Activated B cell treated with CpG ODN at 0.5 μM for 24 hours (primary cell): ENCODE measurements at regions not wholly inside any gene's neighbourhood (a gene's known extent, or its start where the extent isn't known, plus 50 kb on each side); places are given as distances from the start of the nearest gene placed in this dataset.

Experiments used
- ATAC-seq: fragments of 200-7000 bp; cut with Tn5 transposase; one replicate; pipeline ENCODE4 v1.10.0; 2021; ENCODE audit warnings: low read depth, mild to moderate bottlenecking, moderate library complexity
- CTCF ChIA-PET: fragments of 350-600 bp; sonication (Branson Sonifier 250); formaldehyde crosslinking; loops from one replicate; lab custom pipeline; 2021; ENCODE audit warnings: antibody characterized with exemption; lab: Charles Lee
- POLR2A ChIA-PET: fragments of 350-600 bp; sonication (Branson Sonifier 250); formaldehyde crosslinking; loops from one replicate; lab custom pipeline; 2021; ENCODE audit warnings: antibody characterized with exemption; lab: Charles Lee
- DNase-seq: peaks from one replicate; pipeline ENCODE4 v3.0.0; 2022
- H3K27ac Mint-ChIP-seq: one replicate; pipeline ENCODE4 v1.8.0; 2020; ENCODE audit warnings: mixed read lengths
- H3K27me3 Mint-ChIP-seq: one replicate; pipeline ENCODE4 v1.8.0; 2021; ENCODE audit warnings: mixed read lengths
- H3K36me3 Mint-ChIP-seq: one replicate; pipeline ENCODE4 v1.8.0; 2021; ENCODE audit warnings: low read depth, mixed read lengths
- H3K4me1 Mint-ChIP-seq: one replicate; pipeline ENCODE4 v1.8.0; 2021; ENCODE audit warnings: mixed read lengths
- H3K4me3 Mint-ChIP-seq: one replicate; pipeline ENCODE4 v1.8.0; 2020; ENCODE audit warnings: mild to moderate bottlenecking, mixed read lengths
- H3K9me3 Mint-ChIP-seq: one replicate; pipeline ENCODE4 v1.8.0; 2020; ENCODE audit warnings: mixed read lengths
- intact Hi-C: fragments of 100-400 bp; cut with micrococcal nuclease; formaldehyde crosslinking; loops from one replicate; pipeline ENCODE4 v1.15.1; 2024
- TF ChIP-seq, protein P1 (sequence below): fragments of 200-600 bp; IDR thresholded peaks from one replicate; pipeline ENCODE4 v1.8.0; 2022; ENCODE audit warnings: antibody characterized with exemption, mild to moderate bottlenecking

DNA sequence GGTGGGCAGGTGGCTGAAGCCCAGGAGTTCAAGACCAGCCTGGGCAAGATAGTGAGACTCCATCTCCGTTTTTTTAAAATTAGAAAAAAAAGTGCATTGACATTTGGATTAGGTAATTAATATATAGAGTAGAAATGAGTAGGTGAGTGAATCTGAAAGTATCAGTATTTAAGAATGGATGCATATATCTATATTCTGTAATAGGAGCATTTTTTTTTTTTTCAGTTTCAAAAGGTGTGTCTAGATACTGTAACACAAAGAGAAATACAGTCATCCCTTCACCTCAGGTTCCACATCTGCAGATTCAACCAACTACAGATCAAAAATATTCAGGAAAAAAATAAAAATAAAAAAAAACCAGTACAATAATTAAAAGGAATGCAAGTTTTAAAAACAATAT lies 50.8 kb downstream of the RBM27 start:
- H3K9me3 Mint-ChIP-seq, result no peaks in the 10 kb centered on the region
- peaks cover 71% of the 10 kb centered on the region for H3K36me3 Mint-ChIP-seq
- intact Hi-C loops, result loop anchor here (10.0 kb wide), 1 partner anchor 49 kb away; the partner anchor contains the start of gene RBM27
- CTCF ChIA-PET, result no interaction called here
- H3K4me3 Mint-ChIP-seq, result no peak overlapping the region
- no peaks in the 10 kb centered on the region for H3K27me3 Mint-ChIP-seq
- no peak overlapping the region for H3K27ac Mint-ChIP-seq
- POLR2A ChIA-PET, result no interaction called here
- TF ChIP-seq, protein P1, sequence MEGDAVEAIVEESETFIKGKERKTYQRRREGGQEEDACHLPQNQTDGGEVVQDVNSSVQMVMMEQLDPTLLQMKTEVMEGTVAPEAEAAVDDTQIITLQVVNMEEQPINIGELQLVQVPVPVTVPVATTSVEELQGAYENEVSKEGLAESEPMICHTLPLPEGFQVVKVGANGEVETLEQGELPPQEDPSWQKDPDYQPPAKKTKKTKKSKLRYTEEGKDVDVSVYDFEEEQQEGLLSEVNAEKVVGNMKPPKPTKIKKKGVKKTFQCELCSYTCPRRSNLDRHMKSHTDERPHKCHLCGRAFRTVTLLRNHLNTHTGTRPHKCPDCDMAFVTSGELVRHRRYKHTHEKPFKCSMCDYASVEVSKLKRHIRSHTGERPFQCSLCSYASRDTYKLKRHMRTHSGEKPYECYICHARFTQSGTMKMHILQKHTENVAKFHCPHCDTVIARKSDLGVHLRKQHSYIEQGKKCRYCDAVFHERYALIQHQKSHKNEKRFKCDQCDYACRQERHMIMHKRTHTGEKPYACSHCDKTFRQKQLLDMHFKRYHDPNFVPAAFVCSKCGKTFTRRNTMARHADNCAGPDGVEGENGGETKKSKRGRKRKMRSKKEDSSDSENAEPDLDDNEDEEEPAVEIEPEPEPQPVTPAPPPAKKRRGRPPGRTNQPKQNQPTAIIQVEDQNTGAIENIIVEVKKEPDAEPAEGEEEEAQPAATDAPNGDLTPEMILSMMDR, result no peak
- DNase-seq, result no peak
- peaks cover 7% of the 10 kb centered on the region for H3K4me1 Mint-ChIP-seq
- ATAC-seq, result no peak

DNA sequence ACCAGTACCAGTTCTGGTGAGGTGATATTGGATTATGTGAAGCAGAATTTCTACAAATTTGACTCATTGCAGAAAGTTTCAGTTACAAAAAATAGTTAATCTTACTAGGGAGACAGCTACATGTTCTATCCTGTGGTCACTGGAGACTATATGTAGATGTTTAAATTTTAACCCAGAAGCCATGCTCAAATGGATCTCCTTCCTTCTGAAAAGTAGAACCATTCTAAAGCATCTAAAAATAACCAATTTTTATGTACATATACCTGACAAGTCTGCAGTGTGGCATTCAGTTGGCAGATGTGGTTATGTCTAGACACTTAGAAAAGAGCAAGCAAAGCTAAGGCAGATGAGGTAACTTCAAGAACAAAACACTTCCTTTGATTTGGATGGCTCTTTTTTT lies 65.5 kb upstream of the POU4F3 start:
- Mint-ChIP-seq H3K4me3 (no peak overlapping the region), H3K27me3 (no peaks in the 10 kb centered on the region), H3K9me3 (no peaks in the 10 kb centered on the region), H3K4me1 (no peaks in the 10 kb centered on the region), H3K36me3 (peaks cover 81% of the 10 kb centered on the region), H3K27ac (no peak overlapping the region)
- intact Hi-C loops, result loop anchor here (5.0 kb wide), 1 partner anchor 36 kb away; no protein-coding TSS in a partner anchor
- ChIA-PET CTCF (no interaction called here), POLR2A (no interaction called here)
- TF ChIP-seq, protein P1, result no peak
- ATAC-seq (no peak), DNase-seq (no peak)

- ATAC-seq (no peak), DNase-seq (no peak)
- CTCF ChIA-PET, result no interaction called here
- TF ChIP-seq, protein P1, result no peak
- no peaks in the 10 kb centered on the region for H3K27me3 Mint-ChIP-seq
- H3K36me3 Mint-ChIP-seq, result peaks cover 68% of the 10 kb centered on the region
- POLR2A ChIA-PET, result no interaction called here
- H3K4me3 Mint-ChIP-seq, result no peak overlapping the region
- no peaks in the 10 kb centered on the region for H3K4me1 Mint-ChIP-seq
- no peaks in the 10 kb centered on the region for H3K9me3 Mint-ChIP-seq
- intact Hi-C loops, result loop anchor here (10.0 kb wide), 1 partner anchor 69 kb away; no protein-coding TSS in a partner anchor
- H3K27ac Mint-ChIP-seq, result no peak overlapping the region
Measured at GRCh38 chr5:146283344-146283761, 55.3 kb upstream of the POU4F3 start.

GRCh38 chr5:146284016-146284415 lies 54.6 kb upstream of the POU4F3 start:
- no peaks in the 10 kb centered on the region for H3K9me3 Mint-ChIP-seq

More at GRCh38 chr5:146284016-146284415, 54.6 kb upstream of the POU4F3 start:
- Mint-ChIP-seq H3K27me3 (no peaks in the 10 kb centered on the region), H3K4me1 (no peaks in the 10 kb centered on the region), H3K4me3 (no peak overlapping the region), H3K27ac (no peak overlapping the region), H3K36me3 (peaks cover 68% of the 10 kb centered on the region)
- TF ChIP-seq, protein P1, result no peak
- CTCF ChIA-PET, result no interaction called here
- no peak for DNase-seq
- ATAC-seq, result no peak
- POLR2A ChIA-PET, result no interaction called here
- intact Hi-C loops, result loop anchor here (10.0 kb wide), 1 partner anchor 69 kb away; no protein-coding TSS in a partner anchor
